SIG-M5 treated with dmso at 0.1 percent for 504 hours (cell line): ENCODE measurements at regions not wholly inside any gene's neighbourhood (a gene's known extent, or its start where the extent isn't known, plus 50 kb on each side); places are given as distances from the start of the nearest gene placed in this dataset.

Experiments
- DNase-seq: peaks from one replicate; lab custom pipeline; 2025; ENCODE audit not compliant: unreplicated experiment; lab: John Stamatoyannopoulos, UW

- DNase-seq, result no peak
These were observed 89.0 kb downstream of the MXRA5 start for GRCh38 chrX:3257471-3257870.

- DNase-seq, result no peak
These were observed 89.6 kb downstream of the MXRA5 start for GRCh38 chrX:3256868-3257267.

DNA sequence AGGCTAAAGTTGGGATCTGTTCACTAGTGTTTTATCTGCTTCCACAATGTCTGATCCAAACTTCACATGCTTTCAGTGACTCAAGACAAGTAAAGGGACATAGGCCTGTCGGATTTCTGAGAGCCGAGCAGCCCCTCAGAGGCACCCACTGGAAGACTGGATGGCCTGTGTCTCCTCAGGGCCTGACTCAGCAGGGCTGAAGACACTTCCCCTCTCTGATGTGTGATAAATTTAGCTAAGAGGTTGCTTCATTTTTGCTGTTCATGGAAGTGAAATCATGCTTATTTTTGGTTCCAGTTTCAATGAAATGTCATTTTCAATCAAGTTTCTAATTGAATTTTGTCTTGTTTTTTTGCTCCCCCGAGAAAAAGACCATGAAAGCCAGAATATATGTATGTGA, 93.7 kb downstream of the MXRA5 start:
- peak; percentile 59 for DNase-seq

GRCh38 chrX:3250966-3251365, 95.5 kb downstream of the MXRA5 start:
- DNase-seq, result no peak

- DNase-seq, result peak; percentile 0
These were observed 101.5 kb downstream of the MXRA5 start for GRCh38 chrX:3244955-3245354.

DNA sequence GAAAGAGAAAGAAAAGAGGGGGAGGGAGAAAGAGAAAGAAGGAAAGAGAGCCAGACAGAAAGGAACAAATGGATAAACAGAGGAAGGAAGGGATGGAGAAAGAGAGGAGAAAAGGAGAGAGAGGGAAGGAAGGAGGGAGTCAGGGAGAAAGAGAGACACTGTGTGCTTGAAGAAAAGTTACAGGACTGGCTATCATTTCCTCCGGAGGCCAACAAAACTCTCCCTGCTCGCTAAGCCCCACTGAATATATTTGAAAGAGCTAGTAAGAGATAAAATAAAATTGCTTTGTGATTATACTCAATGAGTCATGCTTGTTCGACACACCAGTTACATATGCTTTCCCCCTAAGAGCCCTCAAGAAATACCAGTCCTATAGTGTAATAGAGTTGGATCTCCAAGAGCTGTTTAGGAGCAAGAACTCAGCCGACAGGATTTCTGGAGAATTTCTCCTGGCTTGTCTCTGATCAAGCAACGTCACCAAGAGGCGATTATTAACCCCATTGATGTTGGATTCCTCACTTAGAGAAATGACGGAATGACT, 102.2 kb downstream of the MXRA5 start:
- no peak for DNase-seq

- no peak for DNase-seq
These were observed 114.1 kb downstream of the MXRA5 start for GRCh38 chrX:3232262-3232923.

DNA sequence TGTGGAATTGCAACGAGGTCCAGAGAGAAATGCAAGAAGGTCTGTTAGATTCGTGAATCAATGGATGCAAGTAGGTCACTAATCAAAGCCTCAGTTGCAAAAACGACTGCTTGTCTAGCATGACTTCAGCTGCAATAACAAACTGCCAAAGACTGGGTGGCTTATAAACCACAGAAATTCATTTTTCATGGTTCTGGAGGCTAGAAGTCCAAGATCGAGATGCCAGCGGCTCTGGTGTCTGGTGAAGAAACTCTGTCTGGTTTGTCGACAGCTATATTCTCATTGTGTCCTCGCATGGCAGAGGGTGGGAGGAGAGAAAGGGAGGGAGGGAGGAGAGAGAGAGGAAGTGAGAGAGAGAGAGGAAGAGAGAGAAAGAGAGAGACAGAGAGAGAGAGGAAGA, 114.7 kb downstream of the MXRA5 start:
- DNase-seq, result no peak

DNA sequence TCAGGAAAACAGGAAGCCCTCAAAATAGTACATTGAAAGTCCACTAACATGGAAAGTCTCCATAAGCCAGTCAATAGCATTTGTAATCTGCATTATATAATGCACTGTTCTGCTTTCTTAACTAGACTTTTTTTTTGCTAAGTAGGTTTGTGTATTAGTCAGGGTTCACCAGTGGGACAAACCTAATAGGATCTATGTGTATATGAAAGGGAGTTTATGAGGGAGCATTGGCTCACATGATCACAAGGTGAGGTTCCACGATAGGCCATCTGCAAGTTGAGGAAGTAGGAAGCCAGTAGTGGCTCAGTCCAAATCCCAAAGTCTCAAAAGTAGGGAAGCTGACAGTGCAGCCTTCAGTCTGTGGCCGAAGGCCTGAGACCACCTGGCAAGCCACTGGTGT, 116.0 kb downstream of the MXRA5 start:
- DNase-seq, result no peak

GRCh38 chrX:3227526-3227925, 118.9 kb downstream of the MXRA5 start:
- no peak for DNase-seq

DNA sequence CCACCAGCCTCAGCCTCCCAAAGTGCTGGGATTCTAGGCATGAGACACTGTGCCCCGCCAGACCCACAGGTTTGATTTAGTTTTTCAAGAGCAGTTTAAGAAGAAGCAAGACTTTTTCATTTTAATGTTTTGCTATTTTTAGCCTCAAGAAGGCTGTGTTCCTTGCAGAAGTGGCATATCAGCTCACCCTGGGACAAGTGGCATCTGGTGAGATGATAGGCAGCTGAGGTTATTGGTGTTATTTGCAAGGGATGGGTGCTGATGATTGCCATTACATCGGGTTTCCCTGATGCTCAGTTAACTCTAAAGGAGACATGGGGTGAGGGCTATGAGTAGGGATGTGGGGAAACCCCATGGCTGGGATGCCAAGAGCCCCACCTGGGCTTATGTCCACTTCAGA, 120.4 kb downstream of the MXRA5 start:
- no peak for DNase-seq

DNA sequence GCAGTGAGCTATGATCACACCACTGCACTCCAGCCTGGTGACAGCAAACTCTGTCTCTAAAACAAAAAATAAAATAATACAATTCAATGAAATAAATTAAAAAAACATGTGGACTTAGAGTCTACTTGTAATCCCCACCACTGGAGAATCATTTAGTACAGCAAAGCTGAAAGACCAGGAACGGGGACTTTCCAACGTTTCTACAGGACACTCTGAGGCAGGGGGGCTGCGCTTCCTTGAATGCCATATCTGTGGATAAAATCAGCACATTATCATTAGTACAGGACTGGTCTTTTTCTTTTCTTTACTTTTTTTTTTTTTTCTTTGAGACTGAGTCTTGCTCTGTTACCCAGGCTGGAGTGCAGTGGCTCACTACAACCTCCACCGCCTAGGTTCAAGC, 124.8 kb downstream of the MXRA5 start:
- no peak for DNase-seq

- DNase-seq, result no peak
These were observed 126.8 kb downstream of the MXRA5 start for GRCh38 chrX:3219667-3220066.

GRCh38 chrX:3219231-3219630, 127.2 kb downstream of the MXRA5 start:
- DNase-seq, result no peak

DNA sequence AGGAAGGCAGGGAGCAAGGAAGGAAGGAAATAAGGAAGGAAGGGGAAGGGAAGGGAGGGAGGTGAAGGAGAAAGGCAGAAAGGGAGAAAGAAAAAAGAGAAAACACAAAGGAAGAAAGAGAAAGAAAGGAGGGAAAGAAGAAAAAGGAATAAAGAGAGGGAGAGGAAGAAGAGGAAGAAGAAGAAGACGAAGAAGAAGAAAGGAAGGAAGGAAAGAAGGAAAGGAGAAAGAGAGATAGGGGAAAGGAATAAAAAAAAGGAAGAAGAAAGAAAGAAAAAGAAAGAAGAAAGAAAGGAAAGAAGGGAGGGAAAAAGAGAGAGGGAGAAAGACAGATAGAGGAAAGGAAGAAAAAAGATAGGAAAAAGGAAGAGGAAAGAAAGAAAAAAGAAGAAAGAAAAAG, 128.0 kb downstream of the MXRA5 start:
- no peak for DNase-seq

DNA sequence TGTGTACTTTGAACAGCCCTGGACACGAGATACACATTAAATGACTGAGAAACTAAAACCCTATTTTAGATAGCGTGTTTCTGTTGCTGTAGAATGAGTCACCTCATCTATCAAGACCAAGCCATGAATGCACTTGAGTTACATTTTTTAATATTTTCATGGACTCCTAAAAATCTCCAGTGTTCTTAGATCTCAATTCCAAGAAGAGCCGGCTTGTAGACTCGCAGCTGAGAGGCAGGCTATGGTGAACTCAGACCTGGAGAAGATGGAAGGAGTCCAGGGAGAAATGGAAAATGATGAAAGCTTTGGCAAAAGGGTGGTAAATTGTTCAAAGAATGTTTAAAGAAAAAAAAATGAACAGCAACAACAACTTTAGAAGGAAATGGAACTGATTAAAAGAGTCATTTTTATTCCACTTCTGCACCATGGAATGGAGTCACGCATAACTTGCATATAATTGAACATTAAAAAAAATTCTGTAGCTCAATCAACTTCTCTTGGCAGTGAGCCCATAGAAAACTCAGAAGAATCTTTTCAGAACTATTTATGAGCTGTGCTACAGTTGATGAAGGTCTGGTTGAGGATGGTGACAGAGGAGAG, 129.8 kb downstream of the MXRA5 start:
- DNase-seq, result no peak

DNA sequence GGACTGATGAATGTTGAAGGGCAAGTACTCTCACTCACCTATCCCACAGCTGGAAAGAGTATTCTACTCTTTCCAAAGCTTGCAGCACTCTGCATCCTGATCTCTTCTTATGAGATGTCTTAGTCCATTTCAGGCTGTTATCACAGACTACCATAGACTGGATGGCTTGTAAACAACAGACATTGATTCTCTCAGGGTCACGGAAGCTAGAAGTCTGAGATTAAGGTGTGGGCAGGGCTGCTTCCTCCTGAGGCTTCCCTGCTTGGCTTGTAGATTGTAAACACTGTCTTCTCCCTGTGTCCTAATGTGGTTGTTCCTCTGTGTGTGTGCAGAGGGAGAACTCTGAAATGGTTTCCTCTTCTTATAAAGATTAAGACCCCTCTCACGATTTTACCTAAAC, 131.2 kb downstream of the MXRA5 start:
- DNase-seq, result no peak

DNA sequence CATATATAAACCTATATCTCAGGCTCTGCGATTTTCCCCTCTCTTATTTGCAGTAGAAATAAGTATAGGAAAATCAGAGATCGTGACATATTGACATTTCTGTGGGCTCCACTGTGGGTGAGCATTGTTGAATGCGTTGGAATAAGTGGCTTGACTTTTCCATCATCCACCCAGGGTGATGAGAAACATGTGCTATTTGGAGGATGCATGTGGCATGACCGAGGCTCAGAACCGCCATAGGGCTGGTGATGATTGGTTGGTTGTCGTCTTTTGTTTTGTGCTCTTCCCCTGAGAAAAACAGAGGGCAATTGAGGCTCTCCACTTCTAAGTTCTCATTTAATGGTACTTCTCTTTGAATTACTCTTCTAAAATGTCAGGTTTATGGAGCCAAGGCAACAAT, 140.1 kb downstream of the MXRA5 start:
- DNase-seq, result no peak

DNA sequence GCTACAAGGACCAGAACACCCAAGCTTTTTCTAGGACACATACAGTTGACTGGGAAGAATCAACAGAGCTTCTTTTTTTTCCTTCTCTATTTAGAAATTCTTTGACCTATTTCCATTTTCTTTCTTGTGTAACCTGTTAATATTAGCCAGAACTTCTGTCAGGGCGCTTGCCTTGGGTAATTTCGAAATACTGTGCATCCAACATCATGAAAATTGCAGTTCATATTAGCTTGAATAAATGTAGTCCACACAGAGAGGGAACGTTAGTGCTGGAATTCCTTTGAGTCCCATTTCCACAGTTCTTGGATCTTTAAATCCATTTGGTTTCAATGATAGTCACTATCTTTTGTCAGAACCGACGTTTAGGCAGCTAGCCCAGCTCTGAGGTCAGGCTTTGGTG, 141.8 kb downstream of the MXRA5 start:
- no peak for DNase-seq

DNA sequence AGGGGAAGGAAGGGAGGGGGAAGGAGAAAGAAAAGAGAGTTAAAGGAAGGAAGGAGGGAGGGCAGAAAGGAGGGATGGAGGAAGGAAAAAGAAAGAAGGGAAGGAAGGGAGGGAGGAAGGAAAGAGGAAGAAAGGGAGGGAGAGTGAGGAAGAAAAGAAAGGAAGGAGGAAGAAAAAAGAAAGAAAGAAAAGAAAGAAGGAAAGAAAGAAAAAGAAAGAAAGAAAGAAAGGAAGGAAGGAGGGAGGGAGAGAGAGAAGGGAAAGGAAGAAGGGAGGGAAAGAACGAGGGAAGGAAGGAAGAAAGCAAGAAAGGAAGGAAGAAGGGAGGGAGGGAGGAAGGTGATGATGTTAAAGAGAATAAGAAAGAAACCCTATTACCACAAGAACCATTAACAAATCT, 150.6 kb downstream of the MXRA5 start:
- DNase-seq, result no peak

DNA sequence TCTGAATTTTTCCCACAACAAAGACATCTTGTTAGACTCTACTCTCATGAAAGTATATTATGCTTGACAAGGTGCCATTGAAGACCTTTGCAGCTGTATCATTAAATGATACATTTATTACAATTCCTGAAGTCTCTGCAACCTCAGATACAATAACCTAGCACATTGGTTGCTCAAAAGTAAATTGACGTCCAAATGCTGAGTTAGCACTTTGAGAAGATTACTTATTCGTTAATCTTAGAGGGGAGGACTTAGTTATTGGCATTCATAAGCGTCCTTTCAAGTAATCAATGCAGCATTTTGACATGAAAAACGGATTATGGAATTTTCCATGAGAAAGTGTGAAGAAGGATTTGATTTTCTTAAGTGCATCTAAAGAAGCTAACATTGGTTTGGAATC, 151.6 kb downstream of the ARSF start:
- DNase-seq, result no peak

- no peak for DNase-seq
These were observed 150.5 kb downstream of the ARSF start for GRCh38 chrX:3191796-3192195.

GRCh38 chrX:3191201-3191600, 149.9 kb downstream of the ARSF start:
- no peak for DNase-seq
